IMR-90 (cell line): ENCODE measurements at regions not wholly inside any gene's neighbourhood (a gene's known extent, or its start where the extent isn't known, plus 50 kb on each side); places are given as distances from the start of the nearest gene placed in this dataset.
"Not testable (repeated sequence)": the region's sequence is repeated elsewhere in the genome, so short reads cannot be mapped to it uniquely, and the experiment has no call there.

Experiments
- ATAC-seq: fragments of 200-7000 bp; cut with Tn5 transposase; 2 replicates; pipeline ENCODE4 v1.9.1; 2020; ENCODE audit warnings: low read depth, mild to moderate bottlenecking, moderate library complexity
- BruUV-seq: library from RNA; stranded (reverse); fragments of 400-500 nt; replicated peaks from 2 replicates; lab custom pipeline; 2021; lab: Mats Ljungman, UMichigan
- CTCF ChIA-PET: fragments of 300-600 bp; formaldehyde crosslinking; extraction: SDS; loops from one replicate; lab custom pipeline; 2021; ENCODE audit warnings: antibody characterized with exemption; lab: Yijun Ruan, JAX
- POLR2A ChIA-PET: fragments of 300-600 bp; sonication (Branson Sonifier 250); formaldehyde crosslinking; loops from one replicate; lab custom pipeline; 2022; ENCODE audit warnings: antibody characterized with exemption; ENCODE audit not compliant: unreplicated experiment; lab: Charles Lee
- DNase-seq: peaks from one replicate; pipeline ENCODE4 v3.0.0; 2013
- H2AFZ ChIP-seq: replicated peaks from 2 replicates; pipeline ENCODE3; 2013; ENCODE audit warnings: low read length, mild to moderate bottlenecking; ENCODE audit not compliant: poor library complexity
- H2AK5ac ChIP-seq: 2 replicates; pipeline ENCODE4 v1.6.1; 2013; ENCODE audit warnings: low read depth, low read length, inconsistent platforms
- H2AK9ac ChIP-seq: replicated peaks from 2 replicates; pipeline ENCODE3; 2013; ENCODE audit warnings: mild to moderate bottlenecking, low read depth, low read length, moderate library complexity; ENCODE audit not compliant: poor library complexity
- H2BK120ac ChIP-seq: 2 replicates; pipeline ENCODE4 v1.6.1; 2013; ENCODE audit warnings: low read depth, low read length, inconsistent platforms
- H2BK15ac ChIP-seq: 3 replicates; pipeline ENCODE4 v1.6.1; 2013; ENCODE audit warnings: low read depth, low read length, inconsistent platforms
- H2BK20ac ChIP-seq: 2 replicates; pipeline ENCODE4 v1.6.1; 2013; ENCODE audit warnings: low read depth, mild to moderate bottlenecking, inconsistent platforms, low read length, moderate library complexity
- H2BK5ac ChIP-seq: 2 replicates; pipeline ENCODE4 v1.6.1; 2013; ENCODE audit warnings: mild to moderate bottlenecking, low read depth, low read length, inconsistent platforms; ENCODE audit not compliant: poor library complexity, severe bottlenecking
- H3K14ac ChIP-seq: replicated peaks from 2 replicates; pipeline ENCODE4 v1.6.1; 2013; ENCODE audit warnings: low read depth, low read length, inconsistent platforms
- H3K18ac ChIP-seq: 2 replicates; pipeline ENCODE4 v1.6.1; 2013; ENCODE audit warnings: low read depth, low read length, control low read depth
- H3K23ac ChIP-seq: 2 replicates; pipeline ENCODE4 v1.6.1; 2013; ENCODE audit warnings: low read depth, low read length, inconsistent platforms
- H3K27ac ChIP-seq: 2 replicates; pipeline ENCODE4 v1.5.1; 2013; ENCODE audit warnings: mild to moderate bottlenecking, control low read depth, low read length; ENCODE audit not compliant: insufficient read depth
- H3K27me3 ChIP-seq: 2 replicates; pipeline ENCODE4 v1.6.1; 2013; ENCODE audit warnings: low read length; ENCODE audit not compliant: control insufficient read depth, insufficient read depth
- H3K36me3 ChIP-seq: 2 replicates; pipeline ENCODE4 v1.6.1; 2013; ENCODE audit warnings: low read length, mixed read lengths; ENCODE audit not compliant: control insufficient read depth, insufficient read depth
- H3K4ac ChIP-seq: 2 replicates; pipeline ENCODE4 v1.6.1; 2013; ENCODE audit warnings: low read depth, low read length, inconsistent platforms
- H3K4me1 ChIP-seq: 2 replicates; pipeline ENCODE4 v1.6.1; 2013; ENCODE audit warnings: low read length, mixed read lengths; ENCODE audit not compliant: control insufficient read depth, insufficient read depth
- H3K4me2 ChIP-seq: 2 replicates; pipeline ENCODE4 v1.6.1; 2013; ENCODE audit warnings: low read depth, mild to moderate bottlenecking, control low read depth, low read length, moderate library complexity
- H3K4me3 ChIP-seq: 2 replicates; pipeline ENCODE4 v1.5.1; 2013; ENCODE audit warnings: low read depth, mild to moderate bottlenecking, control low read depth, low read length, moderate library complexity; ENCODE audit not compliant: insufficient read depth
- H3K56ac ChIP-seq: 2 replicates; pipeline ENCODE4 v1.6.1; 2013; ENCODE audit warnings: low read length, inconsistent platforms; ENCODE audit not compliant: insufficient read depth; ENCODE audit errors: extremely low read depth
- H3K79me1 ChIP-seq, 2 experiments: 2 replicates each; pipeline ENCODE4 v1.6.1; 2013; ENCODE audit warnings: low read length in 2 of 2, inconsistent platforms in 1 of 2, low read depth in 1 of 2
- H3K9ac ChIP-seq: 2 replicates; pipeline ENCODE4 v1.6.1; 2013; ENCODE audit warnings: low read depth, low read length, control low read depth
- H3K9me1 ChIP-seq: 2 replicates; pipeline ENCODE4 v1.6.1; 2013; ENCODE audit warnings: low read length, inconsistent platforms; ENCODE audit not compliant: insufficient read depth
- H3K9me3 ChIP-seq: 2 replicates; pipeline ENCODE4 v1.6.1; 2013; ENCODE audit warnings: low read length; ENCODE audit not compliant: control insufficient read depth, insufficient read depth
- H4K20me1 ChIP-seq: 2 replicates; pipeline ENCODE4 v1.6.1; 2013; ENCODE audit warnings: low read length, inconsistent platforms; ENCODE audit not compliant: insufficient read depth
- H4K5ac ChIP-seq: 2 replicates; pipeline ENCODE4 v1.6.1; 2013; ENCODE audit warnings: mild to moderate bottlenecking, low read depth, low read length, control low read depth
- H4K8ac ChIP-seq, 2 experiments: 2 replicates each; pipeline ENCODE4 v1.6.1; 2013; ENCODE audit warnings: low read depth in 2 of 2, low read length in 2 of 2, control low read depth in 1 of 2, inconsistent platforms in 1 of 2
- H4K91ac ChIP-seq: 2 replicates; pipeline ENCODE4 v1.6.1; 2013; ENCODE audit warnings: low read depth, low read length, inconsistent platforms; ENCODE audit not compliant: insufficient read depth
- WGBS, 2 experiments: methylation state at CpG; one replicate each; pipeline versions ENCODE4 v1.1.5 to v1.1.7; 2013; ENCODE audit warnings: missing lambda C conversion rate in 2 of 2; ENCODE audit not compliant: insufficient read length in 1 of 2; ENCODE audit errors: extremely low coverage in 2 of 2; 5-methylcytosine and 5-hydroxymethylcytosine counted together
- dilution Hi-C: fragments of 300-500 bp; cut with HindIII; formaldehyde crosslinking; loops from one replicate; pipeline ENCODE4 v1.14.3; 2018; ENCODE audit warnings: low sequenced_read_pairs; ENCODE audit not compliant: unreplicated experiment
- in situ Hi-C: fragments of 300-500 bp; cut with MboI; formaldehyde crosslinking; loops from 3 replicates; pipeline ENCODE4 v1.14.3; 2019; ENCODE audit warnings: low sequenced_read_pairs, inconsistent platforms, mixed read lengths
- intact Hi-C: fragments of 100-400 bp; cut with micrococcal nuclease; formaldehyde crosslinking; loops from 2 replicates; pipeline ENCODE4 v1.10.0; 2022

DNA sequence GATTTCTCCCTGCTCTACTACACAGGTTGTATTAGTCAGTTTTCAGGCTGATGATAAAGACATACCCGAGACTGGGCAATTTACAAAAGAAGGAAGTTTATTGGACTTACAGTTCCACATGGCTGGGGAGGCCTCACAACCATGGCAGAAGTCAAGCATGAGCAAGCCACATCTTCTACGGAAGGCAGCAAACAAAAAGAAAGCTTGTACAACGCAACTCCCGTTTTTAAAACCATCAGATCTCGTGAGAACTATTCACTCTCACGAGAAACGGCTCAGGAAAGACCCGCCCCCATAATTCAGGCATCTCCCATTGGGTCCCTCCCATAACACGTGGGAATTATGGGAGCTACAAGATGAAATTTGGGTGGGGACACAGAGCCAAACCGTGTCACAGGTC, 88.0 kb upstream of the CDYL2 start:
- H3K4me2 ChIP-seq, H3K79me1 ChIP-seq, H3K9ac ChIP-seq, BruUV-seq, H2AK5ac ChIP-seq, H3K27me3 ChIP-seq, H3K9me1 ChIP-seq, in situ Hi-C loops, dilution Hi-C loops, H3K9me3 ChIP-seq, ATAC-seq, H4K5ac ChIP-seq, H2BK120ac ChIP-seq, H2BK5ac ChIP-seq, H4K91ac ChIP-seq, DNase-seq, H2BK15ac ChIP-seq, H3K23ac ChIP-seq, H3K56ac ChIP-seq, H4K20me1 ChIP-seq, H3K14ac ChIP-seq, H3K4me3 ChIP-seq, H2BK20ac ChIP-seq, intact Hi-C loops, H3K27ac ChIP-seq, H2AK9ac ChIP-seq, H3K36me3 ChIP-seq, H4K8ac ChIP-seq, H3K4me1 ChIP-seq, CTCF ChIA-PET, H2AFZ ChIP-seq, POLR2A ChIA-PET, H3K18ac ChIP-seq, H3K4ac ChIP-seq: not testable (repeated sequence)
- 80% methylated on average over 3 of the region's 10 CpGs; no CpG with 5 or more reads in 1 of the 2 experiments for WGBS, 2 experiments
